ENCODE measurements at regions not wholly inside any gene's neighbourhood (a gene's known extent, or its start where the extent isn't known, plus 50 kb on each side); places are given as distances from the start of the nearest gene placed in this dataset.

DNA sequence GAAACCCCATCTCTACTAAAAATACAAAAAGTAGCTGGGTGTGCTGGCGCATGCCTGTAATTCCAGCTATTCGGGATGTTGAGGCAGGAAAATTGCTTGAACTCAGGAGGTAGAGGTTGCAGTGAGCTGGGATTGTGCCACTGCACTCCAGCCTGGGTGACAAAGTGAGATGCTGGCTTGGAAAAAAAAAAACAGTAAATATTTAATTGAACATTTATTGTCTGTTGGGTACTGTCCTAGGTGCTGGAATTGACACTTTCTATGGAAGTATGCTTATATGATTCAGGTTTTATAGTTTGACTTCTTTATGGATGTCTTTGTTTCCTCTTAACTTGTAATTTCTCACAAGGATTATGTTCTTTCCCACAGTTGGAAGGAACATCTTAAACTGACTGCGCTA, 633.1 kb upstream of the SETBP1 start:
- no peaks in the 10 kb centered on the region for H3K36me3 ChIP-seq
- no peak overlapping the region for H3K4me3 ChIP-seq
- ATAC-seq (ENCODE audit: insufficient number of reproducible peaks, low FRiP score, low read depth) (no peak), DNase-seq (ENCODE audit: low spot score) (no peak)
- no peak for TF ChIP-seq CTCF (IDR thresholded peaks at IDR 0.05)
- no peaks in the 10 kb centered on the region for H3K9me3 ChIP-seq
- no peak overlapping the region for H3K27ac ChIP-seq
- no peaks in the 10 kb centered on the region for H3K27me3 ChIP-seq (replicated peaks; ENCODE audit: insufficient read depth)
- no peaks in the 10 kb centered on the region for H3K4me1 ChIP-seq (ENCODE audit: control insufficient read depth in 1 of 2, low read depth in 2 of 2)

DNA sequence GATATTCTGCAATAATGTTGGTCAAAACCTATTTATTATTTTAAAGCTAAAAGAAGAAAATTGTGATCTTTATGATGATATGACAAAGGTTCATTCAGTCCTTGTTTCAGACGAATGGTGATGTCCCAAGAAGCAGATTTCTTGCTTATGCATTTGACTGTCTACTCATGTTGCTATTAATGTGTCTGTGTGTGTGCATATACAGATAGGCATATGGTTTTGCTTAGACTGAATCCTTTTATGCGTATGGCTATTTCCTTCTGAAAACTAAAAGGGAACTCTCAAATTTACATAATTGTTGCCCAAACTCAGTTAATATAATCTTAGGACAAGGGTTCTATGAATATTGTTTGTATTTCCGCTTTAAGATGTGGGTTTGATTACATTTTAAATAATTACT, 632.3 kb upstream of the SETBP1 start:
- Histone ChIP-seq H3K27me3 (replicated peaks; ENCODE audit: insufficient read depth) (no peaks in the 10 kb centered on the region), H3K4me1 (ENCODE audit: control insufficient read depth in 1 of 2, low read depth in 2 of 2) (no peaks in the 10 kb centered on the region), H3K27ac (no peak overlapping the region), H3K9me3 (no peaks in the 10 kb centered on the region), H3K36me3 (no peaks in the 10 kb centered on the region), H3K4me3 (no peak overlapping the region)
- no peak for ATAC-seq (ENCODE audit: insufficient number of reproducible peaks, low FRiP score, low read depth)
- TF ChIP-seq CTCF (IDR thresholded peaks at IDR 0.05), result no peak
- no peak for DNase-seq (ENCODE audit: low spot score)

- no peaks in the 10 kb centered on the region for H3K4me1 ChIP-seq (ENCODE audit: control insufficient read depth in 1 of 2, low read depth in 2 of 2)
- no peaks in the 10 kb centered on the region for H3K9me3 ChIP-seq
- no peak overlapping the region for H3K27ac ChIP-seq
- ATAC-seq (ENCODE audit: insufficient number of reproducible peaks, low FRiP score, low read depth) (no peak), DNase-seq (ENCODE audit: low spot score) (no peak)
- H3K27me3 ChIP-seq (replicated peaks; ENCODE audit: insufficient read depth), result no peaks in the 10 kb centered on the region
- no peak overlapping the region for H3K4me3 ChIP-seq
- no peak for TF ChIP-seq CTCF (IDR thresholded peaks at IDR 0.05)
- no peaks in the 10 kb centered on the region for H3K36me3 ChIP-seq
These were observed 631.8 kb upstream of the SETBP1 start for GRCh38 chr18:44048846-44049245.

DNA sequence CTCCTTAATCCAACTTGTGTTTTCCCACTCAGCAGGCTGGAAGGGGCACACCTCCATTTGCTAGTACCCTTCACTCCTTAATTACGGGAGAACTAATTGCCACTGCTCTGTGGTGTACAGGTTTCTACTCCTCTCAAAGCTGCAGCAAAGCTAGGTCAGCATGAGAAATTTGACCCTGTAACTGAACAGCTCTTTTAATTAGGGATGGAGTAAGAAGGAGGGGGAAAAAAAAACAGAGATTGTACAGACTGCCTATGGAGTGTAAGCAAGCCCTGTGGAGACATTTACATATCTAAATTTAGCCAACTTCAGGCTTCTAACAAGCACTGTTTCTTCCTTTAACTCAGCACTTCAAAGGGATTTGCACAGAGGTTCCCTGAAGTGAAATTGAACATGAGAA, 629.7 kb upstream of the SETBP1 start:
- no peak for TF ChIP-seq CTCF (IDR thresholded peaks at IDR 0.05)
- no peak for ATAC-seq (ENCODE audit: insufficient number of reproducible peaks, low FRiP score, low read depth)
- no peaks in the 10 kb centered on the region for H3K36me3 ChIP-seq
- no peaks in the 10 kb centered on the region for H3K9me3 ChIP-seq
- DNase-seq (ENCODE audit: low spot score), result no peak
- H3K27ac ChIP-seq, result no peak overlapping the region
- H3K4me1 ChIP-seq (ENCODE audit: control insufficient read depth in 1 of 2, low read depth in 2 of 2), result no peaks in the 10 kb centered on the region
- no peaks in the 10 kb centered on the region for H3K27me3 ChIP-seq (replicated peaks; ENCODE audit: insufficient read depth)
- no peak overlapping the region for H3K4me3 ChIP-seq

- Histone ChIP-seq H3K9me3 (no peaks in the 10 kb centered on the region), H3K27ac (no peak overlapping the region), H3K36me3 (no peaks in the 10 kb centered on the region), H3K4me1 (ENCODE audit: control insufficient read depth in 1 of 2, low read depth in 2 of 2) (no peaks in the 10 kb centered on the region), H3K27me3 (replicated peaks; ENCODE audit: insufficient read depth) (no peaks in the 10 kb centered on the region), H3K4me3 (no peak overlapping the region)
- TF ChIP-seq CTCF (IDR thresholded peaks at IDR 0.05), result no peak
- no peak for DNase-seq (ENCODE audit: low spot score)
- ATAC-seq (ENCODE audit: insufficient number of reproducible peaks, low FRiP score, low read depth), result no peak
These were observed 626.2 kb upstream of the SETBP1 start for GRCh38 chr18:44054514-44054913.

All from thoracic aorta (tissue), 2 donors.